ENCODE measurements at regions not wholly inside any gene's neighbourhood (a gene's known extent, or its start where the extent isn't known, plus 50 kb on each side); places are given as distances from the start of the nearest gene placed in this dataset.

DNA sequence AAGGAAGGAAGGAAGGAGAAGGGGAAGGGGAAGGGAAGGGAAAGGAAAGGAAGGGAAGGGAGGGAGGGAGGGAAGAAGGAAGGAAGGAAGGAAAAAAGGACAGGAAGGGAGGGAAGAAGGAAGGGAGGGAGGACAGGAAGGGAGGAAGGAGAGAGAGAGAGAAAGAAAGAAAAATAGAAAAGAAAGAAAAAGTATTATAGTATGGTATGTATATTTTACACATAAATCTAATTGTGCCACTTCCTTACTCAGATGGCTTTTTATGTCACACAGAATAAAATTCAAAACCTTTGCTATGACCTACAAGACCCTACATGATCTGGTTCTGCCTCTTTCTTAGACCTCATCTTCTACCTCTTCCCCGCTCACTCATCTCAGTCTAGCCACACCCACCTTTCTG, 1016.9 kb upstream of the AUTS2 start:
- Histone ChIP-seq H3K27me3 (no peaks in the 10 kb centered on the region), H3K4me3 (no peak overlapping the region), H3K36me3 (no peaks in the 10 kb centered on the region), H3K9me3 (peaks cover 0 to 31% of the 10 kb centered on the region in 2 donors), H3K4me1 (no peaks in the 10 kb centered on the region), H3K27ac (no peak overlapping the region)
- intact Hi-C loops (cut with DNase I) = no loop called here
- TF ChIP-seq, protein P1, sequence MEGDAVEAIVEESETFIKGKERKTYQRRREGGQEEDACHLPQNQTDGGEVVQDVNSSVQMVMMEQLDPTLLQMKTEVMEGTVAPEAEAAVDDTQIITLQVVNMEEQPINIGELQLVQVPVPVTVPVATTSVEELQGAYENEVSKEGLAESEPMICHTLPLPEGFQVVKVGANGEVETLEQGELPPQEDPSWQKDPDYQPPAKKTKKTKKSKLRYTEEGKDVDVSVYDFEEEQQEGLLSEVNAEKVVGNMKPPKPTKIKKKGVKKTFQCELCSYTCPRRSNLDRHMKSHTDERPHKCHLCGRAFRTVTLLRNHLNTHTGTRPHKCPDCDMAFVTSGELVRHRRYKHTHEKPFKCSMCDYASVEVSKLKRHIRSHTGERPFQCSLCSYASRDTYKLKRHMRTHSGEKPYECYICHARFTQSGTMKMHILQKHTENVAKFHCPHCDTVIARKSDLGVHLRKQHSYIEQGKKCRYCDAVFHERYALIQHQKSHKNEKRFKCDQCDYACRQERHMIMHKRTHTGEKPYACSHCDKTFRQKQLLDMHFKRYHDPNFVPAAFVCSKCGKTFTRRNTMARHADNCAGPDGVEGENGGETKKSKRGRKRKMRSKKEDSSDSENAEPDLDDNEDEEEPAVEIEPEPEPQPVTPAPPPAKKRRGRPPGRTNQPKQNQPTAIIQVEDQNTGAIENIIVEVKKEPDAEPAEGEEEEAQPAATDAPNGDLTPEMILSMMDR (IDR thresholded peaks at IDR 0.05) = no peak
- DNase-seq = no peak
- no peak for ATAC-seq

DNA sequence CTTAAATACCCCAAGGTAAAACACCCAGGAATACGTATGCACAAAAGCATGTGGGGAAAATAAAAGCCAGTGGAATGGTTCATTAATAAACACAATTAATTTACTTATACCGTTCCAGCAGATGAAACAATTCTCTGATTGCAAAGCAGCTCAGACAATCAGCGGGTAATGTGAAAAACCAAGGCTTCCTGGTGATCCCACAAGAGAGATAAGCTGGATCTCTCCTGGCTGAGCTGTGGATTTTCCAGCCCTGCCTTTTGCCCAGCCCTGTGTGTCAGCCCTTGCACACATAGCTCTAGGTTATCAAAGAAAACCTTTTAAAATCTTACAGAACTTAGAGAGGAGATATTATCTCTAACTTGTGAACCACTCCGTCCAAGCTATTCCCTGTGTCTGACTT, 1010.7 kb upstream of the AUTS2 start:
- intact Hi-C loops (cut with DNase I) = no loop called here
- TF ChIP-seq, protein P1 (IDR thresholded peaks at IDR 0.05) = no peak
- Histone ChIP-seq H3K4me3 (no peak overlapping the region), H3K9me3 (peaks cover 0 to 9% of the 10 kb centered on the region in 2 donors), H3K4me1 (no peaks in the 10 kb centered on the region), H3K36me3 (no peaks in the 10 kb centered on the region), H3K27me3 (no peaks in the 10 kb centered on the region), H3K27ac (no peak overlapping the region)
- ATAC-seq = no peak
- no peak for DNase-seq

DNA sequence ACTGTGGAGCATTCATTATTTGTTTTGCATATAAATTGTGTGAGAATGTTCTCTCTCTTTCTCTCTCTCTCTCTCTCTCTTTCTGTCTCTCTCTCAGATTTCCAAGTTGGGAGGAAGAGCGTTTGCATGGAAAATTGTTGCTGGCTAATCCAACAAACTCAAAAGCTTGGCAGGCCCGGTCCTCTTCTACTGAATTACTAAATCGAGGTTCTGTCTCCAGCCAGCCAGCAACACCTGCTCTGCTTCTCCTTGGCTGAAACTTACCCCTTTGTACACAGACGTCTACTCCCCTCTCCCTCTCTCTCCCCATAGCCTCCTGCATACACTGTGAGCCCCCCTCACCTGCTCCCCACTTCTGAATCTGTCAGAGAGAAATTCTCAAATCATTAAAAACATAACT, 996.4 kb upstream of the AUTS2 start:
- H3K4me1 ChIP-seq = no peaks in the 10 kb centered on the region
- intact Hi-C loops (cut with DNase I) = no loop called here

DNA sequence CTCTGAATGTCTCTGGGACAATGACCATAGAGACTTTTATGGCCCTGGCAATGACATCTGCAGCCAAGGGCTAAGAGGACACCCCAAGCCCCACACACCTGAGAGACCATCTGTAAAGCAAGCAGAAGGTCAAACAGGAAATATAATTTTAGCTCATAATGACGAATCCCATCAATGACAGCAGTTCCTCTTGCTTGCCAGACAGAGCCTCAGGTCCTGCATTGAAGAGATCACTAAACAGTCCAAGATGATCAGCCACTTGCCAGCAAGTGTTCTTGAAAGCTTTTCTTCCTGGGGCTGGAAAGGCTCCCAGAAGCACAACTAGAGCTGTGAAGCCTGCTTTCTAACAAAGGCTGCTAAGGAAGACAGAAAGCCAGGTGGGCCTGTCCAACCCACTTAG, 993.7 kb upstream of the AUTS2 start:
- DNase-seq (no peak), ATAC-seq (no peak)
- intact Hi-C loops (cut with DNase I) = no loop called here
- Histone ChIP-seq H3K9me3 (peaks cover 0 to 38% of the 10 kb centered on the region in 2 donors), H3K27me3 (no peaks in the 10 kb centered on the region), H3K36me3 (no peaks in the 10 kb centered on the region), H3K27ac (no peak overlapping the region), H3K4me1 (no peaks in the 10 kb centered on the region), H3K4me3 (no peak overlapping the region)
- TF ChIP-seq, protein P1 (IDR thresholded peaks at IDR 0.05) = no peak

More for the DNA sequence above, 996.4 kb upstream of the AUTS2 start:
- H3K9me3 ChIP-seq = peaks cover 0 to 25% of the 10 kb centered on the region in 2 donors
- H3K4me3 ChIP-seq = no peak overlapping the region
- no peak overlapping the region for H3K27ac ChIP-seq
- TF ChIP-seq, protein P1 (IDR thresholded peaks at IDR 0.05) = no peak
- ATAC-seq = no peak
- no peak for DNase-seq
- no peaks in the 10 kb centered on the region for H3K27me3 ChIP-seq
- no peaks in the 10 kb centered on the region for H3K36me3 ChIP-seq

- DNase-seq (no peak), ATAC-seq (no peak)
- intact Hi-C loops (cut with DNase I) = no loop called here
- Histone ChIP-seq H3K27me3 (no peaks in the 10 kb centered on the region), H3K4me3 (no peak overlapping the region), H3K9me3 (peaks cover 0 to 54% of the 10 kb centered on the region in 2 donors), H3K36me3 (no peaks in the 10 kb centered on the region), H3K4me1 (no peaks in the 10 kb centered on the region), H3K27ac (no peak overlapping the region)
- TF ChIP-seq, protein P1 (IDR thresholded peaks at IDR 0.05) = no peak
Observed at GRCh38 chr7:68610701-68611100, 987.6 kb upstream of the AUTS2 start.
